ENCODE measurements at regions not wholly inside any gene's neighbourhood (a gene's known extent, or its start where the extent isn't known, plus 50 kb on each side); places are given as distances from the start of the nearest gene placed in this dataset.

- WGBS (ENCODE audit: insufficient coverage), result 83% methylated on average over 5 of the region's 7 CpGs
- no peak for TF ChIP-seq CTCF (IDR thresholded peaks at IDR 0.05)
Measured at GRCh38 chr11:15825976-15826650, 530.2 kb downstream of the SOX6 start.

GRCh38 chr11:15826826-15827225 is 529.5 kb downstream of the SOX6 start:
- H3K4me1 Mint-ChIP-seq, result peaks cover 4% of the 10 kb centered on the region
- Histone ChIP-seq H3K27ac (ENCODE audit: low read depth in 1 of 2, low read length in 2 of 2) (no peak overlapping the region), H3K9me3 (replicated peaks in 1 of 2; ENCODE audit: control insufficient read depth in 1 of 2, insufficient read depth in 1 of 2, low read length in 2 of 2) (no peaks in the 10 kb centered on the region), H3K9ac (ENCODE audit: insufficient read depth, low read length, poor library complexity, severe bottlenecking) (no peak overlapping the region), H3K4me1 (ENCODE audit: control insufficient read depth in 1 of 2, insufficient read depth in 2 of 2, low read length in 2 of 2) (peaks cover 0 to 2% of the 10 kb centered on the region in 2 donors), H4K20me1 (ENCODE audit: insufficient read depth, low read length) (no peaks in the 10 kb centered on the region), H3K4me3 (replicated peaks in 1 of 3; ENCODE audit: low read depth in 2 of 3, low read length in 3 of 3) (no peak overlapping the region), H3K4me2 (replicated peaks; ENCODE audit: extremely low read depth, low read length, poor library complexity, severe bottlenecking) (no peak overlapping the region), H3K27me3 (ENCODE audit: control insufficient read depth in 2 of 2, insufficient read depth in 2 of 2, low read length in 2 of 2) (no peaks in the 10 kb centered on the region), H3K36me3 (replicated peaks in 1 of 2; ENCODE audit: control insufficient read depth in 1 of 2, insufficient read depth in 2 of 2, low read length in 2 of 2) (no peaks in the 10 kb centered on the region), H3K79me2 (ENCODE audit: insufficient read depth, low read length) (no peaks in the 10 kb centered on the region), H2AFZ (ENCODE audit: insufficient read depth, low read depth, low read length, poor library complexity, severe bottlenecking) (no peak overlapping the region)
- peak; percentile 50 for TF ChIP-seq CTCF (IDR thresholded peaks at IDR 0.05)
- H3K27ac Mint-ChIP-seq, result no peak overlapping the region
- H3K27me3 Mint-ChIP-seq (ENCODE audit: low read depth in 3 of 3), result peaks cover 0 to 9% (median 1%) of the 10 kb centered on the region in 3 donors
- H3K36me3 Mint-ChIP-seq, result no peaks in the 10 kb centered on the region
- no peak overlapping the region for H3K4me3 Mint-ChIP-seq
- no peak for DNase-seq
- intact Hi-C loops (cut with micrococcal nuclease), result no loop called here
- no peaks in the 10 kb centered on the region for H3K9me3 Mint-ChIP-seq

More at GRCh38 chr11:15825976-15826650, 530.2 kb downstream of the SOX6 start:
- no peaks in the 10 kb centered on the region for H3K9me3 Mint-ChIP-seq
- H3K4me3 ChIP-seq (replicated peaks in 1 of 3; ENCODE audit: low read depth in 2 of 3, low read length in 3 of 3), result no peak overlapping the region
- DNase-seq, result no peak
- peaks cover 0 to 9% (median 1%) of the 10 kb centered on the region in 3 donors for H3K27me3 Mint-ChIP-seq (ENCODE audit: low read depth in 3 of 3)
- no peak overlapping the region for H3K9ac ChIP-seq (ENCODE audit: insufficient read depth, low read length, poor library complexity, severe bottlenecking)
- no peak overlapping the region for H3K27ac ChIP-seq (ENCODE audit: low read depth in 1 of 2, low read length in 2 of 2)
- H3K4me3 Mint-ChIP-seq, result no peak overlapping the region
- intact Hi-C loops (cut with micrococcal nuclease), result no loop called here
- no peaks in the 10 kb centered on the region for H3K27me3 ChIP-seq (ENCODE audit: control insufficient read depth in 2 of 2, insufficient read depth in 2 of 2, low read length in 2 of 2)
- no peaks in the 10 kb centered on the region for H3K36me3 ChIP-seq (replicated peaks in 1 of 2; ENCODE audit: control insufficient read depth in 1 of 2, insufficient read depth in 2 of 2, low read length in 2 of 2)
- H2AFZ ChIP-seq (ENCODE audit: insufficient read depth, low read depth, low read length, poor library complexity, severe bottlenecking), result no peak overlapping the region
- no peaks in the 10 kb centered on the region for H4K20me1 ChIP-seq (ENCODE audit: insufficient read depth, low read length)
- H3K27ac Mint-ChIP-seq, result peak overlapping the region in 1 of 7 donors; percentile 74
- H3K79me2 ChIP-seq (ENCODE audit: insufficient read depth, low read length), result no peaks in the 10 kb centered on the region
- peaks cover 11% of the 10 kb centered on the region for H3K4me1 Mint-ChIP-seq
- H3K36me3 Mint-ChIP-seq, result no peaks in the 10 kb centered on the region
- H3K4me1 ChIP-seq (ENCODE audit: control insufficient read depth in 1 of 2, insufficient read depth in 2 of 2, low read length in 2 of 2), result peaks cover 7 to 9% of the 10 kb centered on the region in 2 donors
- H3K4me2 ChIP-seq (replicated peaks; ENCODE audit: extremely low read depth, low read length, poor library complexity, severe bottlenecking), result no peak overlapping the region
- no peaks in the 10 kb centered on the region for H3K9me3 ChIP-seq (replicated peaks in 1 of 2; ENCODE audit: control insufficient read depth in 1 of 2, insufficient read depth in 1 of 2, low read length in 2 of 2)
